ENCODE measurements at regions not wholly inside any gene's neighbourhood (a gene's known extent, or its start where the extent isn't known, plus 50 kb on each side); places are given as distances from the start of the nearest gene placed in this dataset.

- FAIRE-seq (no peak), DNase-seq (ENCODE audit: insufficient read length, low spot score) (no peak)
Measured at GRCh38 chr13:57075588-57075987, 65.1 kb upstream of the PRR20A start.

- no peak for FAIRE-seq
- no peak for DNase-seq (ENCODE audit: insufficient read length, low spot score)
Measured at GRCh38 chr13:57087006-57087405, 53.7 kb upstream of the PRR20A start.

All from GM19239 (cell line).